ENCODE measurements at regions not wholly inside any gene's neighbourhood (a gene's known extent, or its start where the extent isn't known, plus 50 kb on each side); places are given as distances from the start of the nearest gene placed in this dataset.

- TF ChIP-seq HMGXB4 (CRISPR knock-in tag; IDR thresholded peaks at IDR 0.05; ENCODE audit: borderline replicate concordance) (no peak), CTCF (IDR thresholded peaks at IDR 0.05) (no peak), MAX (IDR thresholded peaks at IDR 0.05) (no peak), EP300 (IDR thresholded peaks at IDR 0.05) (no peak), POLR2A (IDR thresholded peaks at IDR 0.05; ENCODE audit: low read length) (no peak), BHLHE40 (IDR thresholded peaks at IDR 0.05; ENCODE audit: low read depth, low read length) (no peak), MAZ (IDR thresholded peaks at IDR 0.05; ENCODE audit: borderline replicate concordance, low read depth, low read length) (no peak), RFX5 (IDR thresholded peaks at IDR 0.05) (no peak), KDM1A (IDR thresholded peaks at IDR 0.05; ENCODE audit: low read depth) (no peak), ATOH8 (CRISPR knock-in tag; IDR thresholded peaks at IDR 0.05; ENCODE audit: low read depth) (no peak), CHD2 (IDR thresholded peaks at IDR 0.05; ENCODE audit: low read length, partially characterized antibody) (no peak)
These were observed 453.8 kb upstream of the ZNF608 start for GRCh38 chr5:125199968-125200865.
